ENCODE measurements at regions not wholly inside any gene's neighbourhood (a gene's known extent, or its start where the extent isn't known, plus 50 kb on each side); places are given as distances from the start of the nearest gene placed in this dataset.
A peak's percentile ranks its signal among the peaks of the same experiment; 100 is the strongest.

- Histone ChIP-seq H3K27ac (ENCODE audit: control insufficient read depth, insufficient read depth, low read length) (no peak overlapping the region), H3K4me3 (ENCODE audit: control insufficient read depth in 2 of 3, extremely low read depth in 1 of 3, insufficient read depth in 2 of 3, low read depth in 1 of 3, low read length in 3 of 3) (no peak overlapping the region), H3K36me3 (ENCODE audit: control insufficient read depth in 2 of 2, extremely low read depth in 1 of 2, insufficient read depth in 2 of 2, low read length in 2 of 2) (peaks cover 0 to 6% of the 10 kb centered on the region in 2 experiments), H3K27me3 (ENCODE audit: control insufficient read depth, extremely low read depth, insufficient read depth, low read length) (peaks cover 10% of the 10 kb centered on the region), H3K9me1 (ENCODE audit: control insufficient read depth, extremely low read depth, insufficient read depth, low read length) (no peaks in the 10 kb centered on the region), H3K79me2 (ENCODE audit: control insufficient read depth, insufficient read depth, low read length) (peaks cover 10% of the 10 kb centered on the region), H3K4me2 (ENCODE audit: control insufficient read depth, extremely low read depth, insufficient read depth, low read depth, low read length) (no peak overlapping the region), H4K20me1 (ENCODE audit: control insufficient read depth, extremely low read depth, insufficient read depth, low read length) (no peaks in the 10 kb centered on the region), H3K9me3 (ENCODE audit: control insufficient read depth, low read depth, low read length) (no peaks in the 10 kb centered on the region), H3K9ac (ENCODE audit: control insufficient read depth, extremely low read depth, insufficient read depth, low read length) (no peak overlapping the region), H2AFZ (ENCODE audit: control insufficient read depth, low read length) (no peak overlapping the region), H3K4me1 (ENCODE audit: control insufficient read depth, extremely low read depth, insufficient read depth, low read length) (peaks cover 20% of the 10 kb centered on the region)
- dilution Hi-C loops (cut with MboI; ENCODE audit: extremely low pct_ligation_motif_present, low sequenced_read_pairs): no loop called here
- no peak for TF ChIP-seq CTCF (optimal IDR thresholded peaks at IDR 0.05 in 1 of 3, IDR thresholded peaks at IDR 0.05 in 1 of 3, conservative IDR thresholded peaks at IDR 0.05 in 1 of 3; ENCODE audit: extremely low read depth in 1 of 3, insufficient read depth in 2 of 3, low read length in 3 of 3)
- TF ChIP-seq EZH2 (IDR thresholded peaks at IDR 0.05; ENCODE audit: low read length): no peak
- FAIRE-seq (no peak), DNase-seq (ENCODE audit: low read depth, low spot score) (no peak)
Observed at GRCh38 chr17:64774888-64775540, 112.9 kb upstream of the SMURF2 start.

GRCh38 chr17:64773836-64774761 lies 112.0 kb upstream of the SMURF2 start:
- H3K9me3 ChIP-seq (ENCODE audit: control insufficient read depth, low read depth, low read length): no peaks in the 10 kb centered on the region
- peaks cover 15% of the 10 kb centered on the region for H3K4me1 ChIP-seq (ENCODE audit: control insufficient read depth, extremely low read depth, insufficient read depth, low read length)
- peaks cover 0 to 8% of the 10 kb centered on the region in 2 experiments for H3K36me3 ChIP-seq (ENCODE audit: control insufficient read depth in 2 of 2, extremely low read depth in 1 of 2, insufficient read depth in 2 of 2, low read length in 2 of 2)
- FAIRE-seq (peak; percentile 77), DNase-seq (ENCODE audit: low read depth, low spot score) (no peak)
- TF ChIP-seq CTCF (optimal IDR thresholded peaks at IDR 0.05 in 1 of 3, IDR thresholded peaks at IDR 0.05 in 1 of 3, conservative IDR thresholded peaks at IDR 0.05 in 1 of 3; ENCODE audit: extremely low read depth in 1 of 3, insufficient read depth in 2 of 3, low read length in 3 of 3) (peak; percentile 63 to 73 (median 71)), EZH2 (IDR thresholded peaks at IDR 0.05; ENCODE audit: low read length) (no peak)
- dilution Hi-C loops (cut with MboI; ENCODE audit: extremely low pct_ligation_motif_present, low sequenced_read_pairs): no loop called here
- H3K9me1 ChIP-seq (ENCODE audit: control insufficient read depth, extremely low read depth, insufficient read depth, low read length): no peaks in the 10 kb centered on the region
- peaks cover 7% of the 10 kb centered on the region for H3K27me3 ChIP-seq (ENCODE audit: control insufficient read depth, extremely low read depth, insufficient read depth, low read length)
- peak overlapping the region; percentile 77 for H3K4me2 ChIP-seq (ENCODE audit: control insufficient read depth, extremely low read depth, insufficient read depth, low read depth, low read length)
- H3K79me2 ChIP-seq (ENCODE audit: control insufficient read depth, insufficient read depth, low read length): peaks cover 10% of the 10 kb centered on the region
- H3K4me3 ChIP-seq (ENCODE audit: control insufficient read depth in 2 of 3, extremely low read depth in 1 of 3, insufficient read depth in 2 of 3, low read depth in 1 of 3, low read length in 3 of 3): peak overlapping the region; percentile 26 to 68 (median 62)
- peak overlapping the region; percentile 30 for H3K27ac ChIP-seq (ENCODE audit: control insufficient read depth, insufficient read depth, low read length)
- peak overlapping the region; percentile 69 for H3K9ac ChIP-seq (ENCODE audit: control insufficient read depth, extremely low read depth, insufficient read depth, low read length)
- peak overlapping the region; percentile 35 for H2AFZ ChIP-seq (ENCODE audit: control insufficient read depth, low read length)
- H4K20me1 ChIP-seq (ENCODE audit: control insufficient read depth, extremely low read depth, insufficient read depth, low read length): no peaks in the 10 kb centered on the region

Measured in keratinocyte (primary cell).